Gastrocnemius medialis (tissue), 4 donors: ENCODE measurements at regions not wholly inside any gene's neighbourhood (a gene's known extent, or its start where the extent isn't known, plus 50 kb on each side); places are given as distances from the start of the nearest gene placed in this dataset.

Experiments
- ATAC-seq, 2 donors: fragments of 150-250 bp; one replicate each; pipeline ENCODE4 v1.9.1; 2016
- DNase-seq, 2 donors: peaks; one replicate each; pipeline ENCODE4 v3.0.0-alpha.2; 2019
- H3K27ac ChIP-seq, 4 donors: fragments of 200-600 bp; sonication (generic); 1 replicate in 1 of 4; 2 replicates in 3 of 4; pipeline ENCODE4 v1.5.1; 2016 to 2018; ENCODE audit warnings: mild to moderate bottlenecking in 2 of 4, moderate library complexity in 1 of 4
- H3K27me3 ChIP-seq, 3 donors: fragments of 200-600 bp; sonication (generic) in 2 of 3; 1 replicate in 1 of 3; 2 replicates in 2 of 3; pipeline versions ENCODE4 v1.5.1 to v1.6.0; 2016 to 2019; ENCODE audit warnings: mild to moderate bottlenecking in 1 of 3, moderate library complexity in 1 of 3
- H3K36me3 ChIP-seq, 2 donors: fragments of 200-600 bp; sonication (generic) in 1 of 2; one replicate each; pipeline ENCODE4 v1.5.1; 2017 to 2018
- H3K4me1 ChIP-seq, 2 donors: fragments of 200-600 bp; sonication (generic) in 1 of 2; one replicate each; pipeline ENCODE4 v1.5.1; 2016 to 2017; ENCODE audit warnings: mild to moderate bottlenecking in 2 of 2
- H3K4me3 ChIP-seq, 4 donors: fragments of 200-600 bp; sonication (generic) in 3 of 4; 1 replicate in 1 of 4; 2 replicates in 3 of 4; pipeline ENCODE4 v1.5.1; 2016 to 2019; ENCODE audit warnings: mild to moderate bottlenecking in 2 of 4
- H3K9me3 ChIP-seq, 3 donors: fragments of 200-600 bp; sonication (generic) in 2 of 3; 1 replicate in 1 of 3; 2 replicates in 2 of 3; pipeline ENCODE4 v1.5.1; 2016 to 2019
- POLR2A ChIP-seq, 2 donors: fragments of 450-650 bp; IDR thresholded peaks; one replicate each; pipeline ENCODE4 v1.6.1; 2017; ENCODE audit warnings: antibody characterized with exemption in 2 of 2, mild to moderate bottlenecking in 2 of 2, moderate library complexity in 2 of 2
- in situ Hi-C, 4 donors: fragments of 200-750 bp; cut with MboI; loops; one replicate each; pipeline versions ENCODE4 v1.15.0 to v1.8.0; 2017; ENCODE audit warnings: low sequenced_read_pairs in 4 of 4
- intact Hi-C: fragments of 100-400 bp; cut with DNase I; formaldehyde crosslinking; loops from one replicate; pipeline ENCODE4 v1.15.1; 2023; ENCODE audit warnings: low total_unique reads
- TF ChIP-seq, protein P1 (sequence below), 5 experiments: fragments of 450-650 bp in 3 of 5; fragments of 200-600 bp in 2 of 5; sonication (generic) in 2 of 5; IDR thresholded peaks in 4 of 5; conservative IDR thresholded peaks in 1 of 5; 1 replicate in 4 of 5; 2 replicates in 1 of 5; pipeline ENCODE4 v1.5.1; 2016 to 2019; ENCODE audit warnings: antibody characterized with exemption in 5 of 5, mild to moderate bottlenecking in 3 of 5, moderate library complexity in 3 of 5

GRCh38 chr6:167769408-167770190 is 57.1 kb upstream of the AFDN start:
- intact Hi-C loops (no loop called here), in situ Hi-C loops (no loop called here)
- no peaks in the 10 kb centered on the region for H3K4me1 ChIP-seq
- no peaks in the 10 kb centered on the region for H3K9me3 ChIP-seq
- no peak overlapping the region for H3K27ac ChIP-seq
- no peak for DNase-seq
- no peak for TF ChIP-seq POLR2A (IDR thresholded peaks at IDR 0.05)
- TF ChIP-seq, protein P1, sequence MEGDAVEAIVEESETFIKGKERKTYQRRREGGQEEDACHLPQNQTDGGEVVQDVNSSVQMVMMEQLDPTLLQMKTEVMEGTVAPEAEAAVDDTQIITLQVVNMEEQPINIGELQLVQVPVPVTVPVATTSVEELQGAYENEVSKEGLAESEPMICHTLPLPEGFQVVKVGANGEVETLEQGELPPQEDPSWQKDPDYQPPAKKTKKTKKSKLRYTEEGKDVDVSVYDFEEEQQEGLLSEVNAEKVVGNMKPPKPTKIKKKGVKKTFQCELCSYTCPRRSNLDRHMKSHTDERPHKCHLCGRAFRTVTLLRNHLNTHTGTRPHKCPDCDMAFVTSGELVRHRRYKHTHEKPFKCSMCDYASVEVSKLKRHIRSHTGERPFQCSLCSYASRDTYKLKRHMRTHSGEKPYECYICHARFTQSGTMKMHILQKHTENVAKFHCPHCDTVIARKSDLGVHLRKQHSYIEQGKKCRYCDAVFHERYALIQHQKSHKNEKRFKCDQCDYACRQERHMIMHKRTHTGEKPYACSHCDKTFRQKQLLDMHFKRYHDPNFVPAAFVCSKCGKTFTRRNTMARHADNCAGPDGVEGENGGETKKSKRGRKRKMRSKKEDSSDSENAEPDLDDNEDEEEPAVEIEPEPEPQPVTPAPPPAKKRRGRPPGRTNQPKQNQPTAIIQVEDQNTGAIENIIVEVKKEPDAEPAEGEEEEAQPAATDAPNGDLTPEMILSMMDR (IDR thresholded peaks at IDR 0.05 in 4 of 5, conservative IDR thresholded peaks at IDR 0.05 in 1 of 5) = no peak
- no peak overlapping the region for H3K4me3 ChIP-seq
- no peaks in the 10 kb centered on the region for H3K36me3 ChIP-seq
- no peaks in the 10 kb centered on the region for H3K27me3 ChIP-seq
- ATAC-seq = no peak

DNA sequence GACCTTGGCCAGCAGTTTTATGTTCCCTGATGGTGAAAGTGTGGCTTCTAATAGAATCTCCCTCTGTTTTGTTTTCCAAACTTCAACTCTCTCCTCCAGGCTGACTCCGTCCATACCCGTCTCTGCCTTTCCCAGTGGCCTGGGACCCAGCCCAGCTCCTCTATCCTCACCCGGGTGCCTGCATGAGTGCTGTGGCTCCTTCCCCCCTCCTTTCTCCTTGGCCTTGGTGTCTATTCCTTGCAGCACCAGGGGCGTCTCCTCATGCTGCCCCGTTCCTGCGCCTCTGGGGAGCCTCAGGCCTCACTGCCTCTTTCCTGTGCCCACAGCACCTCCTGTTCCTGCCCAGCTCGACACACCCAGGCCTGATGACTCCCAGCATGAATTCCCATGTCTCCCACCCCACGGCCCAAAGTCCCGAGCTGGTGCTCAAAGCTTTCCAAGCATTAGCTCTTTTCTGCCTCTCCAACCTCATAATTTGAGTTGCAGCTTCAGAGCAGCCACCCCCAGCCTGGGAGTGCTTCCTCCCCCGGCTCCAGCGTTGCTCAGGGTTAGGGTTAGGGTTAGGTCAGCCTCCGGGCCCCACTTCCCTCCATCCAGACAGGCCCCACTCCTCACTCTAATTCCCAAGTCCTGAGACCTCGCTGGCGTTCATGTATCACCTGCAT is 56.3 kb upstream of the AFDN start:
- no peak for TF ChIP-seq POLR2A (IDR thresholded peaks at IDR 0.05)
- TF ChIP-seq, protein P1 (IDR thresholded peaks at IDR 0.05 in 4 of 5, conservative IDR thresholded peaks at IDR 0.05 in 1 of 5) = no peak
- ATAC-seq (no peak), DNase-seq (no peak)
- Histone ChIP-seq H3K27me3 (no peaks in the 10 kb centered on the region), H3K4me3 (no peak overlapping the region), H3K27ac (no peak overlapping the region), H3K36me3 (no peaks in the 10 kb centered on the region), H3K9me3 (no peaks in the 10 kb centered on the region), H3K4me1 (no peaks in the 10 kb centered on the region)
- in situ Hi-C loops (no loop called here), intact Hi-C loops (no loop called here)

DNA sequence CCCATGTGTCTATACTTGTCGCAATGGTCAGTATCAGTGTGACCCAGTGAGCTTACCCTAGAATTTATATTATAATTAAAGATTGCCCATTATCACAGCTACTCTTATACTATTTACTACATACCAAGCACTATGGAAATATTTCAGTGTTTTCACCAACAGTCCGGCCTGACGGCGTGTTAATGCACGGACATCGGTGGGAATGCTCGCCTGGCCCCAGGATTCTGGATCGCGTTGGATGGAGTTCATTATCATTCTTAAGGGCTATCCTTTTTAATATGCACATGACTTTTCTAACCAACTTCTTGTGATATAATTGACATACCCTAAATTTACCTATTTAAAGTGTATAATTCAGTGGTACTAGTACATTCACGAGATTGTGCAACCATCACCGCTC is 51.8 kb upstream of the AFDN start:
- intact Hi-C loops = no loop called here
- in situ Hi-C loops = no loop called here

GRCh38 chr6:167776906-167777627 is 49.6 kb upstream of the AFDN start:
- DNase-seq = no peak
- no peak for TF ChIP-seq POLR2A (IDR thresholded peaks at IDR 0.05)
- TF ChIP-seq, protein P1 (IDR thresholded peaks at IDR 0.05 in 4 of 5, conservative IDR thresholded peaks at IDR 0.05 in 1 of 5) = no peak
- no peak for ATAC-seq
- intact Hi-C loops = no loop called here
- Histone ChIP-seq H3K9me3 (no peaks in the 10 kb centered on the region), H3K4me1 (no peaks in the 10 kb centered on the region), H3K36me3 (no peaks in the 10 kb centered on the region), H3K4me3 (no peak overlapping the region), H3K27me3 (no peaks in the 10 kb centered on the region), H3K27ac (no peak overlapping the region)
- in situ Hi-C loops = no loop called here

More for the DNA sequence above, 51.8 kb upstream of the AFDN start:
- H3K36me3 ChIP-seq = no peaks in the 10 kb centered on the region
- no peaks in the 10 kb centered on the region for H3K9me3 ChIP-seq
- TF ChIP-seq, protein P1 (IDR thresholded peaks at IDR 0.05 in 4 of 5, conservative IDR thresholded peaks at IDR 0.05 in 1 of 5) = no peak
- no peak for TF ChIP-seq POLR2A (IDR thresholded peaks at IDR 0.05)
- no peaks in the 10 kb centered on the region for H3K4me1 ChIP-seq
- ATAC-seq (no peak), DNase-seq (no peak)
- no peak overlapping the region for H3K4me3 ChIP-seq
- no peaks in the 10 kb centered on the region for H3K27me3 ChIP-seq
- H3K27ac ChIP-seq = no peak overlapping the region
